Stimulated activated CD4-positive, alpha-beta T cell treated with anti-CD3 and anti-CD28 coated beads, Interleukin-1b, Interleukin-23, amount 100 ng/mL, for 4 hours (primary cell): ENCODE measurements at regions not wholly inside any gene's neighbourhood (a gene's known extent, or its start where the extent isn't known, plus 50 kb on each side); places are given as distances from the start of the nearest gene placed in this dataset.
"Not testable (repeated sequence)": the region's sequence is repeated elsewhere in the genome, so short reads cannot be mapped to it uniquely, and the experiment has no call there.

Experiments
- DNase-seq, 2 donors: peaks; one replicate each; pipeline ENCODE4 v3.0.0-alpha.2; 2020; ENCODE audit warnings: low read depth in 2 of 2

DNA sequence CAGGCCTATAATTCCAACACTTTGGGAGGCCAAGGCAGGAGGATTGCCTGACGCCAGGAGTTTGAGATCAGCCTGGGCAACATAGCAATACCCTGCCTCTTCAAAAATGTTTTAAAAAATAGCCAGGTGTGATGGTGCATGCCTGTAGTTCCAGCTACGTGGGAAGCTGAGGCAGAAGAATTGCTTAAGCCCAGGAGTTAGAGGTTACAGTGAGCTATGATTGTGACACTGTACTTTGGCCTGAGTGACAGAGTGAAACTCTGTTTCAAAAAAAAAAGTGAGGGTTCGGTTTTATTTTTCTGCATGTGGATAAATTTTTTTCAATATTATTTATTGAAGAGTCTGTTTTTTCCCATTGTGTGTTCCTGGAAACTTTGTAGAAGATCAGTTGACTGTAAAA, 208.1 kb downstream of the SLC4A3 start:
- no peak for DNase-seq

DNA sequence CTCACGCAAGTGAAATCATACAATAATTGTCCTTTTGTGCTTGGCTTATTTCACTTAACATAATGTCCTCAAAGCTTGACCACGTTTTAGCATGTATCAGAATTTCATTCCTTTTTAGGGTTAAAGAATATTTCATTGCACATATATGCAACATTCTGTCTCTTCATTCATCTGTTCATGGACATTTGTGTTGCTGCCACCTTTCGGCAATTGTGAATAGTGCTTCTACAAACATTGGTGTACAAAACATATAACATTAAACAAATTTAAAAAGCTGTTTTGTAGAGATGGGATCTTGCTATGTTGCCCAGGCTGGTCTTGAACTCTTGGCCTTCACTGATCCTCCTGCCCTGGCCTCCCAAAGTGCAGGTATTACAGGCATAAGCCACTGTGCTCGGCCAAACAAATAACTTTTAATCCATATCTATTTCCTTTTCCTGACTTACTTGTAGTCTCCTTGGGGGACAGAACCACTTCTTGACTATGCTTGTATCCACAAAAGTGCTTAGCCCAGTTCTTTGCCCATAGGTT, 209.3 kb downstream of the SLC4A3 start:
- DNase-seq = no peak

DNA sequence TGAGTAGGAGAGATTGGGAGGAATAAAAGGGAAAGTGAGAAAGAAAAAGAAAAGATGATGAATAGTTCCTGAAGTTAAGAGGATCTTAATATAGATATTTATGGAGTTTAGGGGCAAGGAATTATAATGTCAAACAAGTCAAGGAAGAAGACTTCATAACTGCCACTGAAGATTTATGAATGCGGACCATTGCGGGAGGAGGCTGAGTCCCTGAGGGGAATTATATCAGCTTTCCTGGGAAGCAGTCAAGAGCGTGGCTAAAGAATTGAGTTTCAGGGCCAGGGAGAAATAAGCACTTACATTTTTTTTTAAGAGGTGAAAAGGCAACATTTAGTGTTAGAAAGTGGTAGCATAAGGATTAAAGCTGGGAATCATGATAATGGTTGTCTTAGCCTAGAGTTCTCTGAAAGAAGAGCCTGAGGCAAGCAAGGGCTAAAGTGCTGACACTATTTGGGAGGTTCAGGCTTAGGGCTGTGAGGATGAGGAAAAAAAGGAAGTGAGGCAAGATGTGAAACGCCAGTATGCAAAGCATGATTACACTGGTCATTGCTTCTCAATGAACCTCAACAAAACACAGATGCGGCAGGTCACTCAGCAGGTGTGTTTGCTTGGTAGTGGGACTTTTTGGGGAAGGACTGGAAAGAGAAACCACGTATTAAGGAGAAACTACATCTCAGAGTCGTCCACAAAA, 217.1 kb downstream of the SLC4A3 start:
- DNase-seq = no peak

DNA sequence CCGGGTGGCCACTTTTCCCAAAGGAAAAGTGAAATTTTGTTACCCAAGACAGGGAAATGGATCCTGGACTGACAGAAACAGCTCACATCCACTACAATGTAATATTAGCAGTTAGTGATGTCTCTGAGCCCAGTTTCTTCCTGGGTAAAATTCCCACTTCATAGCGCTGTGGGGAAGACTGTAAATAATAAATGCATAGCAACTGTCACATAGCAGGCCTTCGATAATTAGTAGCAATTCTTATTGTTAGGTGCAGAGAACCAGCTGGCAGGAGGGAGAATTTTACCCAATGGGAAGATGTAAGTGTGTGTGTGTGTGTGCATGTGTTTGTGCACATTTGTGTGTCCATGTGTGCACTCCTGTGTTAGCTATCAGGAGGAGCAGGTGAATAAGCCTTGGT, 221.5 kb downstream of the SLC4A3 start:
- no peak for DNase-seq

DNA sequence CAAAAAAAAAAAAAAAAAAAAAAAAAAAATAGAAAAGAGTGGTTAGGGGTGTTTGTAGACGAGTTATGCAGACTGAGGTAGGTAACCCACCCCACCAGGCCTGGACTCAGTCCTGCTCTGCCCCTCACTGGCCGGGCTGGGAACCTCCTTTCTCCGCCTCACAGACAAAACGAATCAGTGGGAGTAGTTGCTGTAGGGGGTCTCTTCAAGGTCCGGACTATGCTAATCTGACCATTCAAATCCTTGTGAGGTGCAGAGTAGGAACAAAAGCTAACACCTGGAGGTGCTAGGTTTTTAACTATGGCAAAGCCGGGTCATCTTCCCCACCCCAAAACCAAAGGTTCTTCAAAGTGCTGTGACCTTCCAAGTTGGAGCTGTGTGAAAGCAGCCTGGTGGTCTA, 223.7 kb downstream of the SLC4A3 start:
- no peak for DNase-seq

DNA sequence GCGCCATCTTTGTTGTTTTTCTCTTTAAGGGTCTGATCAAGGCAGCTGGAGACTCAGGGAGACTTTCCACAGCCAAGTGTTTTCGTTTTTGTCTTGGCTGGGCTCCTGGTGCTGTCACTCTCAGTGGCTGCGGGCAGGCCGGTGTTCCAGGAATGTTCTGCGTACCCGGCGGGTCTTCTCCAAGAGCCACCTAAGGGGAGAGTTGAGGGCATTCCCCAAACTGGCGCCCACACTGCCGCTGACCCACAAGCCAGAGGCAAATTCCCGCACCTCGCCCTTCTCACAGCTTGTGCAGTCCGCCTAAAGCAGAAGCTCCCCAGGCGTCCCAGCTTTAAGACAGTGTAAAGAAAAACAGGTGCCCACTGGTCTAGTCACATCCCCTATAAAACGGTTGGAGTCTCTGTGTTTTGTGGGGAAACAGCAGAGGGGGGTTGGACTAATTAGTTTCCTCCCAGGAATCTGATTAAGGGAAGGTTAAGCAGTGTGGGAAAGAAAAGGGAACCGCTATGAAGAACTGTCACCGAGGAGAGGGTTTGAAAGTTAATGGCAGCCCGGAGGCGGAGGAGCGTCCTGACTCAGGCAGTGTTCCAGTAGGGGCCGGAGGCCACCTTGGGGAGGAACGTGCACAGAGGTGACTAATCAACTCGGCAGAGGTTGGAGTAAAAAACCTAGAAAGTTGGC, 224.5 kb downstream of the SLC4A3 start:
- no peak for DNase-seq

DNA sequence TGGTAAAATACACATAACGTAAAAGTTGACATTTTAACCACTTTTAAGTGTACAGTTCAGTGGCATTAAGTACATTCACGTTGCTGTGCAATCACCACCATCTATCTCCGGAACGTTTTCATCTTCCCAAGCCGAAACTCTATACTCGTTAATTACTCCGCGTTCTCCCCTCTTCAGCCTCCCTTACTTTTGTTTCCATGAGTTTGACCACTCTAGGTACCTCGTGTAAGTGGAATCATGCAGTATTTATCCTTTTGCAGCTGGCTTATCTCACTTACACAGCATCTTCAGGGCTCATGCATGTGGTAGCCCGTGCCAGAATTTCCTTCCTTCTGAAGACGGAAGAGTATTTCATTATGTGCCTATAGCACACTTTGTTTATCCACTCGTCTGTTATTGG, 225.2 kb downstream of the SLC4A3 start:
- DNase-seq = no peak

DNA sequence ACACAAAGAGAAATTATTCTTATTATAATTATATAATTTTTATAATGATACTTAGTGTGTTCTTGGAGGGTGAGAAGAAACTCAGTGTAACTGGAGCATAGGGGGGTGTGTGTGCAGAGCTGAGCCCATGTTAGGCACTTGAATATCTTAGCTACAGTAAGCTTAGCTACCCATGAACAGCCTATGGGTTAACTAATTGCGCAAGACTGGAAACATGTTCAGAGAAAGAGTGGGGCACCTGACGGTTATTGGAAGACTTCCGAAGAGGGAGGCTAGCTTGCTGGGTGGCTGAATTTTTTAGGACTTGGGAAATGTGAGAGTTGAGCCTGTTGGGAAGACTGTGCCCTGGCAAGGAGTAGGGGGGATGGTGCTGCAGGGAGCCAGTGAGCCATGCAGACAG, 229.2 kb downstream of the SLC4A3 start:
- no peak for DNase-seq

DNA sequence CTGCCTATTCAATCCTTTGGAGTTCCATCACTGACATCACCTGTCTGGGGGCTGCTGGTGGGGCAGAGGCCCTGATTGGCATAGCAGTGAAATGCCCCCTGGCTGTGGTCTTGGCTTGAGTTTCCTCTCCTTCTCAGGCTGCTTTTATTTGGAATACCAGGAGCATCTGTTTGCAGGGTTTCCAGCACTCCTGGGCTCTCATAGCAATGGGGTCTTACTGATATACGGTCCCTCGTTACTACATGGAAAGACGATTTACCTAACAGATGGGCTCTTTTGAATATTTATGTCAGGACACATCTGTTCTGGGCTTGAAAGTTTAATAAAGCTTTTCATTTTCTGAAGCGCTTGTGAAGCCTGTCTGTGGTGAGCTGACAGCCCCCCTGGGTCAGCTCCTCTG, 230.3 kb downstream of the SLC4A3 start:
- no peak for DNase-seq

DNA sequence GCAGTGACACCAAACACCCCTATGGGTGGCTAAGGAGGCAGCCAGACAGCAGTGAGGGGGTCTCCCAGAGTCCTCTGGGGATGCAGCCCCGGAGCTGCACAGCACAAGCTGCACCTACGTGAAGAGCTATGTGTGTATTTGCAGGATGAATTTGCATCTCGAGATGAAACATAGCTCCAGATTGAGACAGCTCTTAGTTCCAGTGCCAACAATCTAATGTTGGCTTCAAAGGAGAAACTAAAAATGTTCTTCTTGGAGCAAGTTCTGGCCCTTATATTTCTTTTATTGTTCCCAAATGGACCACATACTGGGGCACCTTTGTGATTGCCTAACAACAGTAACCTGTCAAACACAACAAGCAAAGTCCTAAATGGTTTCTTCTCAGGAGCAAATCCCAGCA, 233.9 kb downstream of the SLC4A3 start:
- DNase-seq = no peak

DNA sequence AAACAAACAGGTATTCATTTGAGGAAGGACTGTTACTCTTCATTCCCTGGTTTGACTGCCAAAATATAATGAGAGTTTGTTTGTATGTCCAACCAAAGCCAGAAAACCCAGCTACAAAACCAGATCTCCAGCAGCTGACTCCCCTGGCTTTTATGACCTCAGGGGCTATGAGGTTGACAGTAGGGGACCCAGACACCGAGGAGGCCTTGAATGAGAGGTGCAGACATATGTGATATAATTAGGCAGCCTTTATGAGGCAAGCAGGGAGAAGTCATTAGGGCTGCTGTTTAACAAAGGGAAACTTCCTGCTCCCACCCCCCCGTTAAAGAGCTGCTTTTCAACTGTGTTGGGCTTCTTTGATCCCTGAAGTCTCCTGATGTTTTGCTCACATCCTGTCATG, 236.7 kb downstream of the SLC4A3 start:
- DNase-seq = no peak

DNA sequence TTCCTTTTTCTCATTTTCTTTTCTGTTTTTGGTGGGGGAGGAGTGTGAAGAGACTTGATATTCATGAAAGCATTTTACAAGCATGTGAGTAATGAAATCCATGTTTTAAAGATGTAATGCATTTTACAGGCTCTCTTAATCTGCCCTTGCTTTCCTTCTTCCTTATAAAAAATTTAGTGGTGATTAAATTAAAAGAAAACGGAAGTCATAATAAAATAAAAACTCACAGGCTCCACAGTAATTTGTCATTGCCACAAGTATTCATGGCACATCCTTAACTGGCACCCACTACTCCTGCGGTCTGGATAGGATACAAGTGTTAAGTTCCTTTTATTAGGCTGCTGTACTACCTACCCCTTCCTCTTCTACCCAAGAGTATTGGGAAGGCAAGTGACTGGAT, 241.2 kb downstream of the SLC4A3 start:
- no peak for DNase-seq

DNA sequence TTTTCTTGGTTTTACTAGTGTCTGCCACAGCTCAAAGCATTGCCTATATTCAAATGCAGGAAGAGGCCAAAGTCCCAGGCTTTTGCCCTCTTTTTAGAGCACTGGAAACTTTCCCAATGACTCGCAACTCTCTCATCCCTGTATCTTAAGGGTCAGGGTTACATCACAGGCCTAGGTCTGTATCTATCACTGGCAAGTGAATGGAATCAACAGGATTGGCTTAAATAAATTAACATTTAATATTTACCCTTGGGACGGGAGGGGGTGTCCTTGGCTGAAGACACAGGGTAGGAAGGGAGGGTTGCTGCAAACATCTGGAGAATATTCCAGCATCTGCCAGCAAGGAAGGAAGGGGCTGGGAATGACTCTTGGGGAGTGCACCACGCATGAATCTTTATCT, 242.6 kb downstream of the SLC4A3 start:
- no peak for DNase-seq

DNA sequence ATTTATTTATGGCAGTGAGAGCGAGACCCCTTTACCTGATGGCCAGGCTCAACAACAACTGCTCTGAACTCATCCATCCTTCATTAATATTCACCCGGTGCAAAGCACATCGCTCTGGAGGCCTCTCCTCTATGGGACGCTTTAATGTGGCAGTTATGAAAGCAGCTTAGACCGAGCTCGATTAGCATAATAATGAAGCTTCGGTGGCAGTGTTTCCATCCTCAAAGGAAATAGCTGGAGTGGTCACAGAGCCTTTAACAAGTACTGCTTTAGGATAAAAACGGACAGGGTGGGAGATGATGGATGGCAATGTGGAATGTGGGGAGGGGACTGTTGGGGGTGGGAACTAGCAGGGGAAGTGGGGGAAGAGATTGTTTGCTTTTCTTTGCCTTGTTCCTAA, 243.9 kb downstream of the SLC4A3 start:
- DNase-seq = no peak

DNA sequence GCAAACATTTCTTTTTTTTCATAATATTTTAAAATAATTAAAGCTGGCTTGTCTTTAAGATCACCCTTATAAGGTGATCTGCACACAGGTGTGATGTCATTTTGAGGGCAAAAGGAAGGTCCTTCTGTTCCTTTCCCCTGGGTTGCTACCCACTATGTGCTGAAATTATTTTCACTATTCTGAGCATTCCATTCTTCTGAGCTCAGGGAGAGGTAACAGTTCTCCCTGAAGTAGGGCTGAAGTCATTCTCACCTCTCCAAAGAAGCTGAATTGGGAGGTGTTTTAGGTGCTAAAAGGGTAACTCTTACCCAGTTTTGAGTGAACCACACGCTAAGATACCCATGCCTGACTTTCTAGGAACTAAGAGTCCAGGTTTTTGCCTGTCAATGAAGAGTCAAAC, 247.6 kb downstream of the SLC4A3 start:
- no peak for DNase-seq

DNA sequence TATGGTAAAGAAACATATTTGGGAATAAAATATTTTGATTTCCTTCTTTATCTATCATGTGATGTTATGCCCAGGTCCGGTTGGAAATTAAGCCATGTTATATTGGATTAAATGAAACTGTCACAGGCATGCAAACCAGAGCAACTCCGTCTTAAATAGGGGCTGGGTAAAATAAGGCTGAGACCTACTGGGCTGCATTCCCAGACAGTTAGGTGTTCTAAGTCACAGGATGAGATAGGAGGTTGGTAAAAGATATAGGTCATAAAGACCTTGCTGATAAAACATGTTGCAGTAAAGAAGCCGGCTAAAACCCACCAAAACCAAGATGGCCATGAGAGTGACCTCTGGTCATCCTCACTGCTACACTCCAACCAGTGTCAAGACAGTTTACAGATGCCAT, 248.6 kb downstream of the SLC4A3 start:
- DNase-seq = not testable (repeated sequence)

DNA sequence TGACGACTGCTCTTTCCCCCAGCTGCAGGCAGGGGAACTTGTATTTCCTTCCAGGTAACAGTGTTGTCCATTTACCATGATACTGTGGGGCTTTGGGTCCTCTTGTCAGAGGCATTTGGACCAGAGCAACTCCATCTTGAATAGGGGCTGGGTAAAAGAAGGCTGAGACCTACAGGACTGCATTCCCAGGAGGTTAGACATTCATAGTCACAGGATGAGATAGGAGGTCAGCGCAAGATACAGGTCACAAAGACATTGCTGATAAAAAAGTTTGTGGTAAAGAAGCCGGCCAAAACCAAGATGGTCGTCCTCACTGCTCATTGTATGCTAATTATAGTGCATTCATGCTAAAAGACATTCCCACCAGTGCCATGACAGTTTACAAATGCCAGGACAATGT, 249.5 kb downstream of the SLC4A3 start:
- DNase-seq = no peak

DNA sequence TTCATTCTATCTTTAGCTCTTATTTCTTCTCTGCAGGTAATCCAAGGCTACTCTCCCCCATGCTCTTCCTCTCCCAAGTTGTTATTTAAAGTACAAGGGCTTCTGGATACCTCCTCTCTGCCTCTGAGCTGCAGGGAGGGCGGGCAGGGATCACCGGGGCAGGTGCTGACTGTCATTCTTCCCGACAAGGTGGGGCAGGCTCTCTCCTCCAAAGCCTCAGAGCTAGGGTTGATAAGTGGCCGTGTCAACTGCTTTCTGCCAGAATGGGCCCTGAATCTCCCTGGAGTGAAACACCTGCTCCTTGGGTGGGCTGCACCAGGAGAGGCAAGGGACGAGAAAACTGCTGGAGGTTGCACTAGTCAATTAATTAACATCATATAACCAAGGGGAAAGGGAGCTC, 250.3 kb downstream of the SLC4A3 start:
- DNase-seq = no peak

DNA sequence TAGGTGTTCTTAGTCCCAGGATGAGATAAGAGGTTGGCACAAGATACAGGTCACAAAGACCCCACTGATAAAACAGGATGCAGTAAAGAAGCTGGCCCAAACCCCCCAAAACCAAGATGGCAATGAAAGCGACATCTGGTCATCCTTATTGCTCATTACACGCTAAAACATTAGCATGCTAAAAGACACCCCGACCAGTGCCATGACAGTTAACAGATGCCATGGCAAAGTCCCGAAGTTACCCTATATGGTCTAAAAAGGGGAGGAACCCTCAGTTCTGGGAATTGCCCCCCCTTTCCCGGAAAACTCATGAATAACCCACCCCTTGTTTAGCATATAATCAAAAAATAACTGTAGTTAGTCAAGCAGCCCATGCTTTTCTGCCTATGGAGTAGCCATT, 251.1 kb downstream of the SLC4A3 start:
- DNase-seq = no peak

DNA sequence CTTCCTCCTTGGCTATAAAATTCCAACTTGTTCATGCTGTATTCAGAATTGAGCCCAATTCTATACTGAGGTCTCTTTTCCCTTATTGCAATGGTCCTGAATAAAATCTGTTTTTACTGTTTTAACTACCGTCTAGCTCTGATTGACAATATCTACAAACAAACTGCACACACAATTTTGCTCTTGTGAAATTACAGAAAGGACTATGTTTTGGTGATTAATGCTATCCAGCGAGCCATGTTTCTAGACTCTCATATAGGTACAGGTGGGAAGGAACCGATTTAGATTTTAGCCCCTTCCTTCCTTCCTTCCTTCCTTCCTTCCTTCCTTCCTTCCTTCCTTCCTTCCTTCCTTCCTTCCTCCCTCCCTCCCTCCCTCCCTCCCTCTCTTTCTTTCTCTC, 254.4 kb downstream of the SLC4A3 start:
- DNase-seq = no peak

DNA sequence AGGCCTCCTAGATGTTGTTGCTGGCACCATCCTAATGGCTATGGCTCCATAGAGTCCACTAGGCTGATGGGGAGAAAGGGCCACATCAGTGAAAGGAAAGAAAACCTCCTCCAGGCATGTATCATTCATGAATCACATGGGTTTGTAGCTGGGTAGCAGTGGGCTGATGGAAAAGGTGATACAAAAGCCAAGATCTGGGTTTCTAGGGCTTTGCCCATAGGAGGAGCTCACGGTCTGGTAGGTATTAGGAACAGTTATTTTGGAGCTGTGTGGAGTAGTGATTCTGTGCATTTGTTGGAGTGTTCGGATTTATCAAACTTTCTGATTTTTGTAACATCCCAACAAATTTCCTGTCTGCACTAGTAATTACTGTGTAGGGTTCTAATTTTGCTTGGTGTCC, 259.2 kb downstream of the SLC4A3 start:
- DNase-seq = no peak

DNA sequence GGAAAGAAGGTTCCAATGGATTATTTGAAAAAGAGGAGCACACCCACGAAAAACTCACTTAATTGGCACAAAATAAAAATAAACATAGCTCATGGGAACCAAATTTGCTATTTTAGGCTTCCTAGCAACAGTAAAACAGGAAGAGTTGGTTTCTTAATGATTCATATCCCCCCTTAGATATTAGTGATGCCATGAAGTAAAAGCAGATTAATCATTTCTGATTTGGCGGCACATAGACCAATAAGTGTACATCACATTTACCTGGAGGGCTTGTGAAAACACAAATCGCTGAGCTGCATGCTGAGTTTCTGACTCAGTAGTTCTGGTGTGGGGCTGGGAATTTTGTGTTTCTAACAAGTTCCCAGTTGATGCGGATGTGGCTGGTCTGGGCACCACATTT, 260.4 kb downstream of the SLC4A3 start:
- no peak for DNase-seq

DNA sequence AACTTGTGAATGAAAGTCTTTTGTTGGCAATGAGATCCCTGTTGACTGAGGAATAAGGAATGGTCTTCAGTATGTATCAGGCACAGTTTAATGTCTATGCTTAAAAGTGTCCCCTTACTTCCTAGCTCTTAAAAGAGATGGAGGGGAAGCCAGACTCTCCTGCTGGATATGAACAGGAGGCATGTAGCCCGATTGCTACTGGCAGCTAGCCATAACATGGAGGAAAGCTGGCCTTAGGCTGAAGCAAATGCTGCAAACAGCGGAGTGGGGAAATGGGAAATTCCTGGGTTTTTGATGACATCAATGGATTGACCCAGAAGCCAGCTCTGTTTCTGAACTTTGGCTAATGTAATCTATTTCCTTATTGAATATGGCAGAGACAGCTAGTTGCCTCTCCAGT, 266.1 kb downstream of the SLC4A3 start:
- DNase-seq = no peak

DNA sequence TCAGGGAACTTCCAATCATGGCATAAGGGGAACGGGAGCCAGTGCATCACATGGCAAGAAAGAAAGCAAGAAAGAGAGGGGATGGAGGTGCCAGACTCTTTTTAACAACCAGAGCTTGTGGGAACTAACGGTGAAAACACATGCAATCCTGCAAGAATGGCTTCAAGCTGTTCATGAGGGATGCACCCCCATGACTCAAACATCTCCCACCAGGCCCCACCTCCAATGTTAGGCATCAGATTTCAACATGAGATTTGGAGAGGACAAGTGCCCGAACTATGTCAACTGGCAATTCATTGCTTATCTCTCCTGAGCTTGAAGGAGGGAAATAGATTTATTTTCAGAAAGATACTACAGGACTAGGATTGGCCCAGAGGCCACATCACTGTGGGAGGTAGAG, 270.0 kb downstream of the SLC4A3 start:
- no peak for DNase-seq
